Femur (tissue), 1 donor: ENCODE measurements at regions not wholly inside any gene's neighbourhood (a gene's known extent, or its start where the extent isn't known, plus 50 kb on each side); places are given as distances from the start of the nearest gene placed in this dataset.
A peak's percentile ranks its signal among the peaks of the same experiment; 100 is the strongest.

ENCODE experiments used
- DNase-seq: peaks from one replicate; pipeline ENCODE4 v3.0.0-alpha.2; 2017

DNA sequence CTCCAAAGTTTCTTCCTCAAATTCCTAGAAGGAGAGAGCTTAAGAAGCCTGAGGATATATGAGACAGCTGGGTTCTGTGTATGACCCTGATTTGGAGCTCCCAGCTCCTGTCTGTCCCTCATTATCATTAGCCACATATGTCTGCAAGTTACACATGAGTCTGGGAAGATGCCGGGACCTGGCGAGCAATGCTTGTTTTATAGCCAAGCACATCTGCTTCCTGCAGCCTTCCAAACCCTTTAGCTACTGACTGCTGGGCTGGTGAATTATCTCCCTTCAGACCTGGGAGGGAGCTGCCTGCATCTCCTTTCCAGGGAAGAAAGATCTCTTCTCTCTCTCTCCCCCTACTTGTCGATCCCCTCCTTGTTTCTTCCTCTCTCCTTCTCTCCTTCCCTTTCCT, 556.7 kb upstream of the BOD1L1 start:
- peak; percentile 85 for DNase-seq

DNA sequence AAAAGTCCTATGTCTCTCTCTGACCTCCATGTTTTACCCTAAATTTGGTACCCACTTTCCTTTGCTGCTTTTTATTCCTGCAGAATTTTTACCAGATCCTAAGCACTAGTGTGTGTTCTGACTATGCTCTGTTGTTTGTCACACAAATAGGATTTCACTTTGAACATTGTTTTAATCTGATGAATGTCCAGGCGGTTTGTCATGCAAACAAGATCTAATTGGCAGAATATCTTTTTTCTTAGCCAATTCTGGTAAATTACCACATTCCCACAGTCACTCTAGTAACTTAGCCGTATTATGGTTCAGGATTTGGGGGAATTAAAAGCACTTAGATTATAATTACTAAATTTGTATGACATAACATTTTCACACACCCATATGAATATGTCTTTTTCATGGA, 557.2 kb upstream of the BOD1L1 start:
- no peak for DNase-seq

- DNase-seq = no peak
Observed at GRCh38 chr4:14188214-14188613, 560.7 kb upstream of the BOD1L1 start.

- no peak for DNase-seq
Observed at GRCh38 chr4:14193601-14194000, 566.1 kb upstream of the BOD1L1 start.

GRCh38 chr4:14196131-14196530, 568.6 kb upstream of the BOD1L1 start:
- DNase-seq = peak; percentile 56

DNA sequence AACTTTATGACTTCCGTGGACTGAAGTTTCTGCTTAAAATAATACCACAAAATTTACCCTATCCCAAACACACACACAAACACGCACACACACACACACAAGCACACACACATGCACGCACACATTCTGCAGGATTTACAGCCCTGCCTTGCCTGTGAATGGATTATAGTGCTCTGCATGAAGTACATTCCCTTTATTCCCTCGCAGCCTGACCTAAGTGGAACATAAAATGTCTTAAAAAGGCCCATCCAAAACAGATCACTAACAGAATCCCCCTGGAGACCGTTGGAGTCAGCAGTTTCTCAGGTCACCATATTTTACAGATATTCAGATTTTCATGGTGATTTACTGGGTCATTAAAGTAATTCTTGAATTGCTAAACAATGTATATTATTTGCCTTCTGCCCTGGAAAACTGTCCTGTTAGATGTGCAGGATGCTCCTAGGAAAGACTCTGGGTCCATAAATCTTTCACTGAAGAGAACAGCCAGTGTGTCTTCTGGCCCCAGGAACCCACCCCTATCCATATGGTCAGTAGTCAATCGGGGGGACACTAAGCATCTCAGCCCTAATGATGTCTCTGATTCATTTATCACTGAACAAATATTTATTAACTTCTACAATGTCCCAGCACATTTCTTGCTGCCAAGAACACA, 587.7 kb upstream of the BOD1L1 start:
- no peak for DNase-seq

GRCh38 chr4:14217401-14217800, 589.9 kb upstream of the BOD1L1 start:
- DNase-seq = no peak

DNA sequence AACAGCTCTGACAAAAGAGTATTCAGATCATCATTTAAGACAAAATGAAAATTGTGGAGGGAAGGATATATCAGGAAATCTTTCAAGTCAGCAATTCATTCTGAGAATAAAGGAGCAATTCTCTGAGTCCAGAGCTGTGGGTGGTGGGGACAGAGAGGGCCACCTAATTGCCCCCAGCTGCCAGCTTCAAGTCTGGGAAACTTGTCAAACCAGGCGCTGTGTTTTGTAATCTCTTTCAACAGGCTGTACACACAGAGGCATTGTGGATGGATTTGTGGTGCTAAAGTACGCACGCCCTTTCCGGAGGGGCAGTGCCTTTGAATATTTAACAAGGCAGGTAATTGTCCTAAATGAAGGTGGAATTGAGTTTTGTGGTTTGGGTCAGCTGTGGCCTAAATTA, 591.1 kb upstream of the BOD1L1 start:
- no peak for DNase-seq

- DNase-seq = no peak
Observed at GRCh38 chr4:14221176-14221575, 593.7 kb upstream of the BOD1L1 start.

DNA sequence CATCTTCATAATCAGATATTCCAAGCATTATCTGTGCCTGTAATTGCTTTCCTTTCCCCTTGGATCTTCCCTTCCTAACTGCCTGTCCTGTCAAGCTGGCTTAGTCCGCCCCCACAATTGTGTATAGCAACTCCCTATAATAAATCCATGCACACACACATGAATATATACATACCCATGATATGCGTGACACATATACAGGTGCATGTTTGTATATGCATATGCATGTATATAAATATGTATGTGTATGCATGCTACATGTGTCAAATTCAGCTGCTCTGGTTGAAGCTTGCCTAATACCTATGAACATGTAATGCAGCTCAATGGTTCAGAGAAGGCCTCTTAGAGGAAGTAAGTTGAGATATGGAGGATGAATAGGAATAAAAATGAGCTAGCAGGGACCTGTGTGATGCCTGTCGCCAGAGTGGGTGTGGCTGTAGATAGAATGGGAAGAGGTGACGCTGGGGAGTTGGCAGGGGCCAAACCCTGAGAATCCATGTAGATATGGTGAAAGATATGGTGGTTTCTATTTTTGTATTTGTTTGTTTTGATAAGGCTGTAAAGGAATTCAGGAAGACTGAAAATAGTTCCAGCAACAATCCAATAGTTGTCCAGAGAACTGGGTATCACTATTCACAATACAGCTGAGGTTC, 595.0 kb upstream of the BOD1L1 start:
- no peak for DNase-seq

- no peak for DNase-seq
Observed at GRCh38 chr4:14223461-14223860, 595.9 kb upstream of the BOD1L1 start.

GRCh38 chr4:14225688-14226207, 598.2 kb upstream of the BOD1L1 start:
- no peak for DNase-seq

GRCh38 chr4:14233126-14233525, 605.6 kb upstream of the BOD1L1 start:
- DNase-seq = no peak

GRCh38 chr4:14234307-14234706, 606.8 kb upstream of the BOD1L1 start:
- DNase-seq = no peak

- no peak for DNase-seq
Observed at GRCh38 chr4:14236359-14236758, 608.8 kb upstream of the BOD1L1 start.

GRCh38 chr4:14237911-14238310, 610.4 kb upstream of the BOD1L1 start:
- no peak for DNase-seq

GRCh38 chr4:14241574-14241973, 614.0 kb upstream of the BOD1L1 start:
- no peak for DNase-seq

DNA sequence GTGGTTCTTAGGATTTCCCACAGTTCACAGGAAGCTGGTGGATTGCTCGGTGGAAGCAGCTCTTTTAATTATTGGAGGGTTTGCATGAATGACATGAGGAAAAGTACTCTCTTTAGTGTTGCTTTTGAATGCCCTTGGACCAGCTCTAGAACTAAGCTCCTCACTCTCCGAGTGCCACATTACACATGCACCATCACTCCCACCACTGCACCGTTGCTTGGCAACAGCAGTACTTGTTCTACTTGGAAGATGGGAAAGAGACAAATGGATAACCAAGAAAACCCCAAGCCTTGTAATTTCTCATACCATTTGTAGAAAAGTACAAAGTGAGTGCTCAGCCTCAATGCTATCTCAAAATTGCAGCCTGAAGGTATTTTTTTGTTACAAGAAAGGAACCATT, 620.2 kb upstream of the BOD1L1 start:
- no peak for DNase-seq

- no peak for DNase-seq
Observed at GRCh38 chr4:14249226-14249625, 621.7 kb upstream of the BOD1L1 start.

DNA sequence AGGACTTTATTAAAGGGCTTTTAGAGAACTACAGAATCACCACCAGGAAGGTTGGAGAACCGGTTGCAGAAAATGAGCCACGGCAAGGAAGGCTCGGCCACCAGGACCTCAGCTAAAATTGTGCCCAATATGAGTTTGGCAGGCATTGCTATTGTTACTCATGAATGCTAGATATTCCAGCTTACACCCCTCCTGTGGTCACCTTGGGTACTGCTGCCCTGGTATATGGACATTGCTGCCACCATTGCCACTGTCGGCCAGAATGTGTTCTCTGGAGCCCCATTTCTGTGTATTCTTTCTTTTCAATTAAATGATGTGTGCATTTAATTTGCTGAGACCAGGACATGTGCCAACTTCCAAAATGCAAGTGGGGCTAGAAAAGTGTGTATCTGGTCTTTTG, 626.7 kb upstream of the BOD1L1 start:
- no peak for DNase-seq

GRCh38 chr4:14254926-14255325, 627.4 kb upstream of the BOD1L1 start:
- DNase-seq = no peak

DNA sequence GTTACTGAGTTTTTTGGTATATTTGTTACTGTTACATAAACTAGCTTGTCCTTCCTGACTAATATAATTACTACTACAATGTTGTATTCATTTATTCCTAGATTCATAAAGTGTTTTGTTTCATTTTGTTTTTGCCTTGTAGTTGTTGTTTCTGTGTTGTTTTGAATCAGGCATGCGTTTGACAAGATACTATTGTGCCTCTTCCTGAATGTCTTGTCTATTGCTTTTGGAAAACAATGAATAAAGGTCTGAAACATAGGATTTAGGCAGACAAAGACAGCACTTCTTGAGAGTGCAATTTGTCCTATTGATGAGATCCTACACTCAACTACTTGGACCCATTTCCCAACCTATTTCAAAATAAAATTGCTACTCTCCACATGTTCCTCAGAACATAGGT, 630.4 kb upstream of the BOD1L1 start:
- DNase-seq = no peak

GRCh38 chr4:14259936-14260335, 632.4 kb upstream of the BOD1L1 start:
- DNase-seq = no peak

DNA sequence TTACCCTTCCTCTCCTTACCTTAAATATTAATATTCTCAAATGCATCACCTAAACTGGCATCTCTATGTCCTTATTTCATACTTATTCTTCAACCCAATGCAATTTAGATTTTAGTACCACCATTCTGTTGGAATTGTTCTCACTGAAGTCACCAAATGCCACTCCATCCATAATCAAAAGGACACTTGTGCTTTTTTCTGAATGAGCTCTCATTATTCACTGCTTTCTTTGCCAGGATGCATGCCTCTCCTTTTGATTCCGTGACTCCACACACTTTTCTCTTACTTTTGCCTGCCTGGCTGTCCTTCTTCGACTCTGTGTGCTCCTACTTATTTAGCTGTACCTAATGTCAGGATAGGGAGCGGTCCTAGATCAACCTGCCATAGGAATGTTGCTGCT, 633.1 kb upstream of the BOD1L1 start:
- no peak for DNase-seq

DNA sequence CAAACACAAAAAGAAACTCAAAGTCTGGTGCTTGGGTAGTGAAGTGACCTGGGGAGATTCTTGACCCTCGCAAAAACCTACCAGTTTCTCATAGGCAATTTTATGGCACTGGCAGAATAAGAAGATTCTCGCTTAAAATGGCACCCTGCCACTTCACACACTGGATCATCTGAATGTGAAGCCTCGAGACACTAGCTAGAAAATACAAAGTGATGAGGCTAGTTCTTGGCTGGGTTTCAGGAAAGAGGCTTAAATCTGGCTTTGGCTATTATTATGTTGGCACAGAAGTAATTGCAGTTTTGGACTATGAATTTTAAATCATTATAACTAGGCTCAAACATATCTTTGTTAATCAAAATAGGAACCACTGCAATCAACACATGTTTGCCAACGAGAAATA, 634.7 kb upstream of the BOD1L1 start:
- no peak for DNase-seq
